GM12891 (cell line): ENCODE measurements at regions not wholly inside any gene's neighbourhood (a gene's known extent, or its start where the extent isn't known, plus 50 kb on each side); places are given as distances from the start of the nearest gene placed in this dataset.

Experiments used
- DNase-seq: peaks from one replicate; pipeline ENCODE4 v3.0.0; 2011; ENCODE audit warnings: low spot score; ENCODE audit not compliant: insufficient read length
- FAIRE-seq: peaks from 2 replicates; lab custom pipeline; 2011; peaks lifted over from hg19 to GRCh38; lab: Jason Lieb, UNC
- PAX5 ChIP-seq: IDR thresholded peaks from 2 replicates; pipeline ENCODE4 v1.6.1; 2011; ENCODE audit warnings: low read length, moderate library complexity, mild to moderate bottlenecking; ENCODE audit not compliant: insufficient read depth, severe bottlenecking
- POLR2A ChIP-seq: IDR thresholded peaks from 2 replicates; pipeline ENCODE4 v1.6.1; 2011; ENCODE audit warnings: low read depth, low read length, control low read depth
- POLR2AphosphoS5 ChIP-seq: IDR thresholded peaks from 2 replicates; pipeline ENCODE4 v1.6.1; 2011; ENCODE audit warnings: low read depth, low read length, control low read depth
- POU2F2 ChIP-seq: IDR thresholded peaks from 2 replicates; pipeline ENCODE4 v1.6.1; 2011; ENCODE audit warnings: low read depth, mild to moderate bottlenecking, control low read depth, low read length, moderate library complexity
- SPI1 ChIP-seq: IDR thresholded peaks from 2 replicates; pipeline ENCODE4 v1.6.1; 2011; ENCODE audit warnings: low read depth, low read length, control low read depth
- TAF1 ChIP-seq: IDR thresholded peaks from 2 replicates; pipeline ENCODE4 v1.6.1; 2011; ENCODE audit warnings: low read depth, low read length, control low read depth

DNA sequence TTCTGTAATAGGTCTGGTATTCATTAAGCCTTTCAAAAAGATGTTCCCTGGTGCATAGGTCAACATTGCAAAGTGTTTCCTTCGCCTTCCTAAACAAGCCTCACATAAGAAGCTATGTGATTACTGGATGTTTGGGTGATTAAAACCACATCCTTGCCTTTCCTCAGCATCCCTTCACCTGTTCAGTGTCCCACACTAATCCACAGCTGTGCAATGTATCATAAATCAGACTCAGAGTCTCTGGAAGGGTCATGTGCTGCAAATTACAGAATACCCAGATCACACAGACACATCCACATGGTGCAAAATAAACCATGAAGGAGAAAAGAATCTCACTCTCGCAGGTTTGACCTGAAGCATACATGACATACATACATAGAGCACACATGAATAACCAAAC is 164.7 kb upstream of the NSMCE3 start:
- FAIRE-seq (no peak), DNase-seq (no peak)
- TF ChIP-seq POU2F2 (no peak), SPI1 (no peak), POLR2A (no peak), POLR2AphosphoS5 (no peak), TAF1 (no peak), PAX5 (no peak)

DNA sequence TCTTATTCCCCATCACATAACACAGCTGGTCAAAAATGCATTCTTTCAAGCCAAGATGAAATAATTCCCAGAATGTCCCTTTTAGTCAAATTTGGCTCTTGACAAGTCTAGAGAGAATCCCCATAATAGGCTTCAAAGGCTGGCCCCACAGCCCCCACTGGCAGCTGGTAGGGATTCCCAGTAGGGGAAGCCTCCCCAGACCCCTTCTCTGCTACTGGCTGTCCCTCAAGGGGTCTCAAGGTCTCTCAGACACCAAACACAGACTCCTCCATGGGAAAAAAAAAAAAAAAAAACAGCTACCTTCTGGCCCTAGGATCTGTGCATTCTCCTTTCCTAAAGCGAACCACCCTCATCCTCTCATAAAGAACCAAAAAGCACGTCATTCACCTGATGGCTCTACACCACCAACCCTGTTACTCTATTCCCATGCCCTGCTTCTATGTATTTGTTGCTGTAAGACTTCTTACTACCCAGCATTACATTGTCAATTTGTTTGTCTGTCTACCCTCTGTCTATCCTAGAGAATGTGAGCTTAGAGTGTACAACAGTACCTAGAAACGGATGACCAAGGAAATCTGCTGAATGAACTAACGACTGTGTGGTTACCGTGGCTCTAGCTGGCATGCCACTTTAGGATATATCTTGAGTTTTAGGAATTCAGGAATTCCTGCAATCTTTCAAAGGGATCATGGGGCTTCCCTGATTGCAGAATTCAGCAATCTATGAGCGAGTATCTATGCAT is 164.1 kb upstream of the NSMCE3 start:
- DNase-seq (no peak), FAIRE-seq (no peak)
- TF ChIP-seq POLR2AphosphoS5 = no peak
- TF ChIP-seq TAF1 = no peak
- no peak for TF ChIP-seq PAX5

GRCh38 chr15:29433050-29433318 is 163.4 kb upstream of the NSMCE3 start:
- TF ChIP-seq POLR2AphosphoS5 (no peak), TAF1 (no peak), SPI1 (no peak), PAX5 (no peak), POU2F2 (no peak)
- DNase-seq (no peak), FAIRE-seq (no peak)

DNA sequence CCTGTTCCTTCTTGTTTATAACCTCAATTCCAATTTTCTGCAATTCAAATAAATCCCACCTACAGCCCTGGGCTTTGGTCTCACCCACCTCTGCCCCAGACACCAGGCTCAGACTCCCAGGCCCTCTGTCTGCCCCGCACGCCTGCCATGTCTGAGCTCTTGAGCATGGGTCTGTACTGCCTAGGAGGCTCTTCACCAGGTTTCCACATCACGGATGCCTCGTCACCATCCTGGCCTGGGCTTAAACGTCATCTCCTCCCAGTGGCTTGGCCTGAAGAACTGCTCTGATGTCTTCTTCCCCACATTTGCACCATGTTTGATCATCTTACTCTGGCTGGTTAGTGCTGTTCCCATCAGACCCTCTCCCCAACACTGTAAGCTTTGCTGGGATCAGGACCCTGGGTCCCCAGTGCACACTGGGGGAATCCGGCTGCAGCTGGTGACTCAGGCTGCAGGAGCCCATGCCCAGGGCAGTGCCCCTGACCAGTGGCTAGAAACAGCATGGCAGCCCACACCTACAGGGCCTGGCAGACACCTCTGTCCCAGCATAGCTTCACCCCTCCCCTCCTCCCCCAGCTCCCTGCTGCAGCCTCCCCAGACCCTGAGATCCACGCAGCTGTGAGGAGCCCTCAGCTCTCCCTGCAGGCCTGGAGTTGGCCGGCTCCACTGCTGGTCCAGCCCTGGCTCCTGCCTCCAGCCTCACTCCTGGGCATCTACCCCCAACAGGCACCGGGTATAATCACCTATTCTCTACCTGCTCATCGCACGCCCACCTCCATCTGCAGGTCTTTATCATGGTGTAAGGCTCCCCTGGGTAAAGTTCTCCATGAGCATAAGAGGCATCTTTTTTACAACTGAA is 162.8 kb upstream of the NSMCE3 start:
- no peak for TF ChIP-seq TAF1
- TF ChIP-seq POU2F2 = no peak
- no peak for TF ChIP-seq POLR2AphosphoS5
- no peak for TF ChIP-seq SPI1
- TF ChIP-seq POLR2A = no peak
- TF ChIP-seq PAX5 = no peak
- DNase-seq (no peak), FAIRE-seq (no peak)

GRCh38 chr15:29430831-29431230 is 161.2 kb upstream of the NSMCE3 start:
- FAIRE-seq (no peak), DNase-seq (no peak)

GRCh38 chr15:29430124-29430523 is 160.5 kb upstream of the NSMCE3 start:
- DNase-seq (no peak), FAIRE-seq (no peak)
- no peak for TF ChIP-seq POU2F2
- no peak for TF ChIP-seq POLR2A
- no peak for TF ChIP-seq POLR2AphosphoS5
- TF ChIP-seq SPI1 = no peak
- TF ChIP-seq PAX5 = no peak

More at GRCh38 chr15:29430831-29431230, 161.2 kb upstream of the NSMCE3 start:
- TF ChIP-seq TAF1 (no peak), POLR2AphosphoS5 (no peak), SPI1 (no peak), POU2F2 (no peak), PAX5 (no peak)

DNA sequence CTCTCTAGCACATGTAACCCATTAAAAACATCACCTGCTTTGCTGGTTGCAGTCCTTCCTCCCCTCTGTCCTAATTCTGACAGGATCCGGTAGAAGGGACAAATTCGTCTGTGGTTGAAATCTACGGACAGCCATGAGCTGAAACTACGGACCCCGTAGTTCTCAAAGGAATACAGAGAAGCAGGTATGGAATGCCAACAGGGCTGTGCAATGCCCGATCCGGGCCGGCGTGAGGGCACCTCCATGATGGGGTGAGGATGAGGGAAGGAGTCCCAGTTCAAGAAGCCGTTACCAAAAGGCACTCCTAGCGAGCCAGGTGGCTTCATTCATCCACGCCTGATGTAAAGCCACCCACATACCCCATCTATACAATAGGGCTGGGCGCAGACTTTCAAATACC is 160.0 kb upstream of the NSMCE3 start:
- no peak for DNase-seq
- no peak for TF ChIP-seq SPI1
- no peak for TF ChIP-seq TAF1
- TF ChIP-seq POU2F2 = no peak
- no peak for TF ChIP-seq POLR2AphosphoS5
- TF ChIP-seq PAX5 = no peak
- TF ChIP-seq POLR2A = no peak
- no peak for FAIRE-seq

GRCh38 chr15:29428925-29429573 is 159.4 kb upstream of the NSMCE3 start:
- DNase-seq (no peak), FAIRE-seq (no peak)
- no peak for TF ChIP-seq POU2F2
- no peak for TF ChIP-seq POLR2A
- TF ChIP-seq SPI1 = no peak
- no peak for TF ChIP-seq POLR2AphosphoS5
- no peak for TF ChIP-seq TAF1
- TF ChIP-seq PAX5 = no peak

DNA sequence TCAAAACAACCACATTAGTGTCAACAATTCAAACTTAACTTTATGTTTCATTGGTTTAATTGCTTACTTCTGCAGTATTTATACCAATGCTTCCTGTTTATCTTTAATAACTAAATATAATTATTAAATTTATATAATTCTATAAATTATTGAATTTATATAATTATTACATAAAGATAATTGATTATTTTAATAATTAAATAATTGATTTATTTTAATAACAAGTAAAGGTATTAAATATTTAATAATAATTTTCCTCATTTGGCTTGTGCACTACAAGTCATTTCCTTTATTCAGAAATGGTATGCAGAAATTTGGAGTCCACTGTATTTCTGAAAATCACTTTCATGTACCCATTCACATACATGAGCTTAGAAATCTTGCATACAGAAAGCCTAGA is 156.2 kb upstream of the NSMCE3 start:
- DNase-seq (no peak), FAIRE-seq (no peak)
- TF ChIP-seq POU2F2 (no peak), PAX5 (no peak), POLR2AphosphoS5 (no peak), POLR2A (no peak), SPI1 (no peak), TAF1 (no peak)
